Islet of Langerhans (tissue), 1 donor: ENCODE measurements at regions not wholly inside any gene's neighbourhood (a gene's known extent, or its start where the extent isn't known, plus 50 kb on each side); places are given as distances from the start of the nearest gene placed in this dataset.
A peak's percentile ranks its signal among the peaks of the same experiment; 100 is the strongest.
"Not testable (repeated sequence)": the region's sequence is repeated elsewhere in the genome, so short reads cannot be mapped to it uniquely, and the experiment has no call there.

Source experiments
- FAIRE-seq: peaks from one replicate; lab custom pipeline; 2011; peaks lifted over from hg19 to GRCh38; lab: Jason Lieb, UNC

DNA sequence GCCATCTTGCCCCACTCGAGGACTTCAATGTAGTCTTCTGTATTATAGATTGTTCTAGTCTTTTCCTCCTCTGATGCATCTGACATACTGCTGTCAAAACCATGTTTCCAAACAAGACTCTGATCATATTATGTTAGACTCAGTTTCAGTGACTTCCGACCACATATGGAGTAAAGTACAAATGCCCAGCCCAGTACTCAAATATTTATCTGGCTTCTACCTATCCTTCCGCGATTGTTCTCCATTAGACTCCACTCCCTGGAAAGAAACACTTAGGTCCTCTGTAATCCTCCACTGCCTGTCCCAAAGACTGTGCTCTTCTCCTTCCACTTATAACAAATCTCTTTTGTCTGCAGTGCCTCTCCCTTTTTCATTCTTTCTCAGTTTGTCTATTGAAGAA is 439.5 kb downstream of the EFNB2 start:
- no peak for FAIRE-seq

DNA sequence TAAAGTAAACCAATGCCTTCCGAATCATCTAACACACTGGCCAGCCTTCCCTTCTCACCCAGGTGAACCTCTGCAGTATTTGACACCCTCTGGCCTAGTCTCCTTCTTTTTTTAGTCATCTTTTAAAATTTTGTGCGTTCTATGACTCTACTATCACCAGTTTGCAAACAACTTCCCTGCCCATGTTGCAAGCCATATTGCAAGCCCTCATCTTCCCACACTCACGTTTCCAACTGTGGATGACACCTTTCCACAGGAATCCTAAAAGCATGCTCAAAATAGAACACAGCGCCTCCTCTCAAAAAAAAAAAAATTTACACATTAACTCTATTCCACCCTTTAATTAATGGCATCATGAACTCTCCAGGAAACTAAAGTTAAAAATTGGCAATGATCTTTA is 440.1 kb downstream of the EFNB2 start:
- FAIRE-seq: no peak

DNA sequence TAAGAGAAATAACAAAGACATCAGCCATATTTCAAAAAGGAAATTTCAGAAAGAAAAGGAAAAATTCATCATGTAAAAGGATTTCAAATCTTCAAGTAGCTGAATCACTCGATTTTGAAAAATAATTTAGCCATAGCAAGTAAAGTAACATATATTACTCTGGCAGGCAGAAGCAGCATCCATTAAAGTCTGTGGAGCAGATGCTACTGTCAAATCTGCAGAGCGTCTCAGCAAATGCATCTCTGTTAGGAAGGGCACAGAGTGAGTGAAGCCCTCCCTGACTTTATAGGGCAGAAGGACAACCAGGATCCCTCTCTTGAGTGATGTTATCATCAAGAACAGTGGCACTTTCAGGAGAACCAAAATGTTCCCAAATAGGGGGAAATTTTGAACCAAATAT is 445.5 kb downstream of the EFNB2 start:
- no peak for FAIRE-seq

DNA sequence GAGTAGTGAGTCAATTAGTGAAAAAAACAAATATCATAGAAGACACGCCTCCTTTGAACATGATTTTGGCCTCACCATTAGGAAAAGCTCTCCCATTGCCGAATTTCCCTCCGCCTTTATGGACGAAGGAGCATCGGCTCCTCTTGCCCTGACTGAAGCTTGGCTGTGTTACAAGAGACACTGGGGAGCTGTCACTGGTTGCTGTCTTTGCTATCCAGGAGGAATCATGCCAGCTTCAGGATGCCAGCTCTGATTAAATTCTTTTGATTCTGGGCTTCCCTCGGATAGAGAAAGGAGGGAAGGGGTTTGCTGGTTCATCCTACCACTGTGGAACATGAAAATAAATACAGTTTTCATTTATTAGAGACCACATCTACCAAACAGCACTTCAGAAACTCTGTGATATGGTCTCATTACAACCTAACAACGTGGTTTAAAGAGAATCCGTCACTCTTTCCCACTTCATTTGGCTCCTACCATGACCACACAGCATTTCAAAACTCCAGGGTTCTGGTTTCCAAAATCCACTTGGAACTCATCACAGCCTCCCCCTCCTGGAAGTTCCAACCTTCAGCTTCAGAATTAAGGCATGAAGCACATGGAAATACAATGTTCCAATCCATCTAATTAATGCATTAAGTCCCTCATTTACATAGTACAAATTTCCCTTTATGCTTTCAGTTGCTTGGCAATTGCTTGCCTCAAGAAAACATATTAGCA is 446.0 kb downstream of the EFNB2 start:
- no peak for FAIRE-seq

DNA sequence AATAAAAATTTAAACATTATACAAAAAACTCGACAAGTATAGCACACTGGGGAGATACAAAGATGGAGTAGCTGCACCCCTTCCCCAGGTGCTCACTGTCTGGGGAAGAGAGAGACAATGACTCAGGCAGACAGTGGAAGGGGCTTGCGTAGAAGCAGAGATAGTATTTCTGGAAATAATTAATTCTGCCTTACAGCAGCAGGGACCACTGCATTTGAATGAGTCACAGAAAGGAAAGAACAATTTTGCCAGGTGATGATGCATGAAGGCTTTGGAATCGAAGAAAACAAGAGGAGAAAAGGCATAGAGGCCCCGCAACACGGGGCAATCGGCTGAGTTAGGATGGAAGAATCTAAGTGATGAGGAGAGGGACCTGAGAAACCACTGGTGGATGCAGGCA is 447.4 kb downstream of the EFNB2 start:
- no peak for FAIRE-seq

DNA sequence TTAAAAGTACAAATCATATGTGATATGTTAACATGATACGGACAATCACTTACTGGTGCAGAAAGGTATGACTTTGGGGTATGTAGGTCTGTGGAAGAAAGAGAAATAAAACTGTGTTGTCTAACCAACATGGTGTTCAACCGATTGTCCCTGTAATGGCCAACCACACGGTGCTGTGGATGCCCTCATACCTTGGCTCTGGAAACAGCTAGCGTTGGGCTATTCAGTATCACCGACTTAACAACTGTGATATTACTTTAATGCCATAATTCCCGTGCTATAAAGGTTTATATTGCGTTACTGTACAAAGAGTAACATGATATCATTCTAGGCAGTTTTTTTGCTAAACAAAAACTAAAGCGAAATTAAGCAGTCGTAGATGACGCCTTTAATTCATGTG is 448.3 kb downstream of the EFNB2 start:
- no peak for FAIRE-seq

DNA sequence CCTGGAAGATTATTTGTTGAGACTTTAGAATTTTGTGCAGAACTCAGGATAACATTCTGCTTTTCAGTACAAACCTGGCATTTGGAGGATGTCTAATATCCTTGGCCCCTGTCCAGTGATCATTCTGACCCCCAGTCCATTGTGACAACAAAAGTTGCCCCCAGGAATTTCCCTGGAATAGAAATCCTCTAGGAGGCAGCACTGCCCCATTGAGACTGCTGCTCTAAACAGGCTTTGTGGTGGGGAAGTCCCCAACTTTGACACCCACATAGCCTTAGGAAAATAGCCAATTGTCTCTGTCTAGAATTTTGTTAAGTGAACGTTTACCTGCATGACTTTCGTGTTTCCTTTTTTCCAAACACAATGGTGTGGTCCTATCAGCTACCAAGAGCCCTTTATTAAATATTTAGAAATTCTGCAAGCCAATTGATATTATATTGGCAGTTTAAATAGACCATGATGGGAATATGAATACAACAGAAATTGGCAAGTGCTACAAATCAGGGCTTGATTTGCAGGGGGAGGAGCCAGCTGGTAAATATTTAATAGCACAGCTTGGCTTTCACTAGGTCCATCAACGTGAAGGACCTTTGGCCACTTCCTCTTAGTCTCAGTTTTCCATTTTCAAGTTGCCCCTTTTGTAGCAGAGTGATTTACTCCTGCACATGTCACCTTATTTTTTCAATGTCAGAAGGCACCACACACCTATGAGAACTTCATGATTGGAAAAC is 451.7 kb downstream of the EFNB2 start:
- FAIRE-seq: no peak

DNA sequence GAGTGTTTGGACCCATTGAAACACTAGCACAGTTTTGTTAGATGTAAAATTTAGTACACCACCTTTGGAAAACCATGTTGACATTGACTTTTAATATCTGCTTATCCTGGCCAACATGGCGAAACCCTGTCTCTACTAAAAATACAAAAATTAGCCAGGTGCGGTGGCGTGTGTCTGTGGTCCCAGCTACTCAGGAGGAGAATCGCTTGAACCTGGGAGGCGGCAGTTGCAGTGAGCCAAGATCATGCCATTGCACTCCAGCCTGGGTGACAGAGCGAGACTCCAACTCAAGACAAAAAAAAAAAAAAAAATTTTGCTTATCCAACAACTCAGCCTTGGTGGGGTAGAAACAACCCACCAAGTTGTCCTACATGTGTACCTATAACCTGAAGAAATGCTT is 454.2 kb downstream of the EFNB2 start:
- not testable (repeated sequence) for FAIRE-seq

DNA sequence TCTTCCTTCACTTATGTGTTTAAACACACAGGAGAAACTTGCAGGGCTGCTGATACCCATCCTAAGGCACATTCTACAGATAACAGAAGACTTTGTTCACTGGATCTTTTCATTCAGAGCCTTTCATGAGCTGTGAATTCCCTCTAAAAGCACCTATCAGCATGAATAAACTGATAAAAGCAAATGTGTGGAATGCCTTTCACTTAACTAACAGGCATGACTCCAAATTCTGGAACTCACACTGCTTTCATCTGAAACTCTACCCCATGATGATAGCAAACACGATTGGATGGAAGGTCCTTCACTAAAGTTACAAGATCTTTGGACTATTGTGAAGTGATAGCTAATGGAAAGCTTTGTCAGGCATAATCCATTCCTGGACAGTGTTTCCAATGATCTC is 457.3 kb downstream of the EFNB2 start:
- FAIRE-seq: no peak

DNA sequence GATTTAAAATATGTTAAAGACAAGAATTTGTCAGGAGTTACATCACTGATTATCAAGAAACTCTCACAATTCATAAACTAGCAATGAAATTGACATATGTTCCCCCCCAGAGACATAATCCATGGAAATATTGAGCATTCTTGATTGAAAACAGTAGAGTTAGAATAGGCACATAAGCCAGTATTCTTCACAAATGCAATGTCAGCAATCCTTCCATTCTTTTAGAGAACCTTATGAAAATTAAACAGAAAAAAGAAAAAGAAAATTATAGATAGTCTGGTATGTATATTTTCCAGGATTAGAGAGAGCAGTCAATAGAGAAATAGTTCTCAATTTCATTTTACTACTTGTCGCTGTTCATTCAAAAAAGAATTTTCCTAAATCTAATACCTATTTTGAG is 458.4 kb downstream of the EFNB2 start:
- no peak for FAIRE-seq

DNA sequence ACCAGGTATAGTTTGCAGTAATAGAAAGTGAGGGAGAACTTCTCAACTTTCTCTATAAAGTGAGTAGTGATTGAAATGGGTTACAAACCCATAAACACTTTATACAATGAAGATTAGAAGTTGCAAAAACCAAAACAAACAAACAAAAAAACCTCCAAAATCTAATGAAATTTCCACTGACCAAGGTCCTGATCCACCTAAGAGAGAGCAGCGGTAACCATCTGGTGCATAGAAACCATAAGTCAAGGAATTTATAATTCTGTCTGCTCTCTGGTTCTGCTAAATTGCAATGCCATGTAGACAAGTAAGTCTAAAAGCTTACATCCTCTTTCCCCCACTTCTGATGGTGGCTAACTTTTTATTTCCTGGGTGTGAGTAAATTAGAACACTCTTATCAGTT is 463.4 kb downstream of the EFNB2 start:
- FAIRE-seq: no peak

DNA sequence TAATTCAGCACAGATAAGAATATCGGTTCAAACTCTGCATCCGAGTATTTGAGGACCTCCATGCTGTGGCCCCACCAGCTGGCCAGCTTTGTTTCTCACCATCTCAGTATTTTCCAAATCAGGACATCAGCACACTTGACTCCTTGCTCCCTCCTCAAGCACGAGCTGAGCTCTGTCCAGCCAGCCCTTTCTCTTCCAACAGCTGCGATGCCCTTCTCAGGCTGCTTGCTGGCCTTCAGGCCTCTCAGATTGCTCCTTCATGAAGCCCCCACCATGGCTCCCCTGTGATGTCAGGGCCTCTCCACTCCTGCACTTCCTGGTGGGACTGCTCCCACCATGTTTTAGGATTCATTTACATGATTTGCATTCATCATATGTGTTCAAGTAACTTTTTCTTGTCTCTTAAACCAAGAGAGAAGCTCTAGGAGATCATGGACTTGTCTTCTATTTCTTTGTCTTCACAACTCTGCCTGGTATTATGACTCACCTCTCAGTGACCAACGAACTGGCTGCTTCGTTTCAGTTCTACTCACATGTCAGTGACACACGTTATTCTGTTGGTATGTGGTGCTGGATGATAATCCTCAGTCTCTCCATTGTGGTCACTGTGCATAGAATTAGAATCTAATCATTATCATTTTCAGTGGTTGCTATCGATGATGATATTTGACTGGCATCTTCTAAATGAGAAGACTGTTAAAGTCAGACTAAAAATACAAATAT is 471.7 kb downstream of the EFNB2 start:
- no peak for FAIRE-seq

DNA sequence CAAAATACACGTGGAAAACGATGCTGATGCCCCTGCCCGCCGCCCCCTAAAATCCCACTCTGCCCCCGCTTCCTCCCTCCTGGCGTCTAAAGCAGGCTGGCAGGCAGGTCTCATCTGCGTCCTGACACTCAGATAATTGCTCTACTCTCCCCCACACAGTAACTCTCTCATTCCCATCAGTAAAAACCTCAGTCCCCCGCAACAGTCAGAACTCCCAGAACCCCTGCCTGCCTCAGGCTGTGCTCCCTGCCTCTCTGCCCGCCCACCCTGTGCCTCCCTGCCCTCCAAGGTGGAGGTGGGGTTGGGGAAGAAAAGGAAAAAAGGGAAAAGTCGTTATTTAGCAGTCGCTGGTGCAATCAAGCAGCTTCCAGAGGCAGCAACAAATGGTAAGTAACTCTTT is 473.7 kb downstream of the EFNB2 start:
- no peak for FAIRE-seq

DNA sequence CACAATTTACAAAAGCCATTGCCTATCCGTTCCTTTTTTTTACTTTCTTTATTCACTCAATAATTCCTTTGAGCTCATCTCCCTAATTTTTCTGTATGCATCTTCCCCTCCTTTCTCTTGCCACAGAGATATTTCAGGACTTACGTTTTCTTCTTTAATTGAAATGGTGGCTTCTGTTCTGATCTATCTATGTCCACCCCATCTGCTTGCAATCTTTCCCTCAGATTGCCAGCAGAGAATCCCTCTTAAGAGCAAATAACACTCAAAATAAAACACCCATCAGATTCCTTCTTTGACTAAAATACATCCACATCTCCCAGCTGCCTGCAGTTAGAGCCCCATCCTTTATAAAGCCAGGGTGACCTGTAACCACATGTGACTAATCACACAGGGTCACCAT is 478.6 kb downstream of the EFNB2 start:
- no peak for FAIRE-seq

DNA sequence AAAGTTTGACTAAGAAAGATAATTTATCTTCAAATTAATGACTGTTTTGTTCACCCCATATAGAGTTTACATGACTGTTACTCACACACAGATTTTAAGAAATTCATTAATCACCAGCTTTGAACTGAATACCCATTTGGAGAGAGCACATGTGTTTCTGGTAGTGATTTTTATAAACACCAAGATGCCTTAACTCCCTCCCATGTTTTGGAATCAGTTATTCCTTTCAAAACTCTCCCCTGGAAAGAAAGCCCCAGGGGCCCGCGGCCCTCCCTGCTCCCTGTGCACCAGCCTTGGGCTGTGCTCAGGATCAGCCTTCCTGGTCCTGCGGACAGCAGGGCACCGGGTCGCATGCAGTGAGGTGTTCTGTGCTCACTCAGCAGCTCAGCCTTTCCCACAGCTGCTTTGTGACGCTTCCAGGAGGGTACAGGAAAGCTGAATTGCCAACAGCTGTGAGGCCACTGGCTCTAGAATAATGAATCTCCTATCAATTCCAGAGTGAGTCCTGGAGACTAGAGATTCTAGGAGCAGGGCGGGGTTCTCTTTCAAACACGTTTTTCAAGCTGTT is 483.2 kb downstream of the EFNB2 start:
- FAIRE-seq: no peak

DNA sequence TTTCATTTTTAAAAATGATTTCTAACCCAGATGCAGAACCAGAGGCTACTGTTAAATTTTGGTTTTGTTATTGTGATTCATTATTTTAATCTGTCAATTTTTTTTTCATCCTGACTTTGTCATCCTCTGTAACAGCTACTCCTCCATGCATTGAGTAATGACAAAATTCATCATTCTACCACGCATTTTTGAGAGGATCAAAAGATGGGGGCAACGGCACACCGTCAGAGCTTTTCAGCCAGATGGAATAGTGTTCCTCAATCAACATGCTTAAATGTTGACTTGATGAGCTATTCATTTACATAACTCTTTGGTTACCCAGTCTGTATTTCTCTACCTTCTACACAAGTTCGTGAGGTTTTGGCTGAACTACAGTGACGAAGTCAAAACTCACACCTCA is 486.3 kb downstream of the EFNB2 start:
- FAIRE-seq: no peak

DNA sequence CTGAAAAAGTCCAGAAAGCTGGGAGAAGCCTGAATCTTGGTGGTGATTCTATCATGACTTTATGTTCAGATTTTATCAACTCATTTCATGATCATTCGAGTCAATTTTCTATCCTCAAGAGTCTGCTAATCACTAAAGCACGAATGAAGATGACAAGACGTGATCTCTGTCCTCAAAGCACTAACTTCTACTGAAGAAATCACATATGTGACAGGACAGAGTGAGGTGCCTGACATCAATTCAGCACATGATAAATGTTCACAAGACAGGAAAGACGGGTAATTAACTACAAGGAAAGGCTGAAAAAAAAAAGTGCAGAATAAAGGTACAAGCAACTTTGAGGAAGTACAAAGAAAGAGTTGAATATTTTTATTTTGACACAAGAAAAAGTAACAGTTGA is 487.1 kb downstream of the EFNB2 start:
- no peak for FAIRE-seq

DNA sequence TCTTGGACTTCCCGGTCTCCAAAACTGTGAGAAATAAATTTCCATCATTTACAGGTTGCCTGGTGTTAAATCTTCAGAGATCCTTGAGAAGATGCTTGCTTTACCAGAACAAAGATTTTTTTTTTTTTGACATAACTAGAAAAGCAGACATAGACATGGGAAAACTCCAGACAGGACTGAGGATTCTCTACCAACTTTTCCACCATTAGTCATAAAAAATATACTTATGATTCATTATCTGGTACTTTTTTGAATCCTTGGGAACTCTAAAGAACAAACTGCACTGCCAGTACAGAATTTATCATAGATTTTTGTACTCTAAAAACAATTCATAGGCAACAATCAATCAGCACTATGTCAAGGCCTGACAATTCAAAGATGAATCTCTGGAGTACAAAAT is 487.6 kb downstream of the EFNB2 start:
- FAIRE-seq: no peak

DNA sequence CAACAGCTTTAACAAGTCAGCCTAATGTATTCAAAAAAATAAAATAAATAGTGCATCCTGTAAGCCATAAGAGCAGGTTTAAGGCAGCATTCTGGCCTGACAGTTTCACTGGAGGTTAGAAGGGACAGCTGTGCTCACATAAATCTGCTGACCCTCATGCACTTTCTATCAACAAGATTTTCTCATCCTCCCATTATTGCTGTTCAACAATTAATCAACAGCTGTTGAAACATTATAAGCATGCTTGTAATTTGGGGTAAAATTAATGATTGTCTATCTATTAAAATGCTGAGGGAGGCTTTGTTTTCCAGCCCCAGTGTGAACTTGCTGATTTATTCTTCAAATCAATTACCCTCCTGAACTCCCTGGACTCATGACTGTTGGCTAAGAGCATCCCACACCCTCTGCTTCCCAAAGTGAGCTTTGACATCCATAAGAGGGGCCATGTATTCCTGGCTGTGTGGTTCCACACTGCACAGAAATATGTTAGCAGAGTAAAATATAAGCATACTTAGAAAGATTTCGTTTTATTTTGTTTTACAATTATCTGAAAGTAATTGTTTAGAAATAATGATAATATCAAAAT is 492.4 kb downstream of the EFNB2 start:
- peak; percentile 77 for FAIRE-seq

DNA sequence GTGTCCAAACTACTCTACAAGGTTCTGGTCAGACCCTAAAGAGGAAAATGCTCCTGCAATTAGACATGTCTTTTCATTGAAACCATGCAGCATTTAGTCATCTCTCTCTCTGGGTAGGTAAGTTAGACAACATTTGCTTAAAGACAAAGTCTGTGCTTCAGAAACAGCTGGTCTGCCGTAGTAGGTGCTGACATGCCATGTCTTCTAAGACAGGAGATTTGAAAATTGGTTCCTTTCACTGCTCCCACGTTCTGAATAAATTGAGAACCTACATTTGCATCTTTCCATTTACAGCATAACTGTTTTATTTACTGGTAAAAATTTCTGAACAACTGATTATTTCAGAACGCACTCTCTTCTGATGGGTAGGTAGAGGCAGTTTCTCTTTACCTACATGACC is 494.0 kb downstream of the EFNB2 start:
- no peak for FAIRE-seq

DNA sequence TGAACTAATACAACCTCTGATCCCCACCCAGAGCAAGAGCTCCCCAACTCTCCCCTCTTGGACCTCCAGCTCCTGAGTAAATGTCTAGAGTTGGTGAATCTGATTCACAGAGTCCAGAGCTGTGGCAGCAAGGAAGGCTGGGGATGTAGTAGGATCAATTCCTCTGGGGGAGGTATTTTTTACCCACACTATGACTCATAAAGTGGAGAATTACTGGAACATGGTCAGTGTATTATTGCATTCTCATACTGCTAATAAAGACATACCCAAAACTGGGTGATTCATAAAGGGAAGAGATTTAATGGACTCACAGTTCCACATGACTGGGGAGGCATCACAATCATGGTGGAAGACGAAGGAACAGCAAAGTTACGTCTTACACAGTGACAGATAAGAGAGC is 496.7 kb downstream of the EFNB2 start:
- no peak for FAIRE-seq

DNA sequence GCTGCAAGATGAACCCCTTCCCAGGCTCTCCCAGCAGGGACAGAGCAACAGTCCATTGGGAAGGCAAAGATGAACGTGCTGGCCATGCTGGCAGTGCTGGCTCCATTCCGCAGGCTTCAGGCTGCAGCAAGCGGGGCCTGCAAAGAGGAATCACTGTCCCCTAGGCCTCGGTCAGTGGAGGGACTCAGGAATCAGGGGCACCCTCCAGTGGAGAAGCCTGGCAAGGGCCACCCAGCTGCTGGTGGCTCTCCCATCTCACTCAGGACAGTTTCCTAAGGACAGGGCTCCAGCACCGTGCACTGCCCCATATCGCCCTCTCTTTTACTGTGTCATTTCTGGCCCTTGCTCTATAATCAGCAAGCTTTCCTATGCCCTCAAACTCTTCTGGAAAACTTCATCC is 498.6 kb downstream of the EFNB2 start:
- no peak for FAIRE-seq

DNA sequence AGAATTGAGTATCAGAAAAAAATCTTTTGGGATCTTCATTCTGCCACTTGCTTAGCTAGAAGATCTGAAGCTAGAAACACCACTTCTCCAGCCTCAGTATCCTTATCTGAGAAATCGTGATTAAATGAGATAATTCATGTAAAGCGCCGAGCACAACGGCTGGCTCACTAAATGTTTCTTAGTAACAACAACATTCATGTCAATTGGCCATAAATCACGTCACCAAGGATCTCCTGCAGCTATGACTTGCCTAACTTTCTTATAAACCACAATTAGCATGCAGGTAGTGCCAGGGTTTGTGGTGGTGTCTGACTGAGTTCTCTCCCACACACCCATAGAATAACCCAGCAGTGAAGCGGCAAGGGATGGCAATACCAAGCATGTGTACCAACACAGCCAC is 501.3 kb downstream of the EFNB2 start:
- FAIRE-seq: no peak
